GM23248 (cell line): ENCODE measurements at regions not wholly inside any gene's neighbourhood (a gene's known extent, or its start where the extent isn't known, plus 50 kb on each side); places are given as distances from the start of the nearest gene placed in this dataset.
A peak's percentile ranks its signal among the peaks of the same experiment; 100 is the strongest.

Experiments
- DNase-seq: peaks from one replicate; pipeline ENCODE4 v3.0.0-alpha.2; 2015
- H2AFZ ChIP-seq: fragments of 200-600 bp; sonication (generic); 2 replicates; pipeline ENCODE4 v1.6.1; 2016; ENCODE audit warnings: antibody characterized with exemption
- H3F3A ChIP-seq: fragments of 200-600 bp; sonication (generic); 2 replicates; pipeline ENCODE4 v1.6.1; 2016; ENCODE audit warnings: mild to moderate bottlenecking, antibody characterized with exemption, mixed run types; ENCODE audit not compliant: insufficient read depth
- H3K27ac ChIP-seq: fragments of 200-600 bp; sonication (generic); 2 replicates; pipeline ENCODE4 v1.5.1; 2016; ENCODE audit warnings: mild to moderate bottlenecking
- H3K27me3 ChIP-seq: fragments of 200-600 bp; sonication (generic); replicated peaks from 2 replicates; pipeline ENCODE4 v1.6.1; 2016; ENCODE audit warnings: mild to moderate bottlenecking; ENCODE audit not compliant: insufficient read depth
- H3K36me3 ChIP-seq: fragments of 200-600 bp; sonication (generic); 2 replicates; pipeline ENCODE4 v1.6.1; 2016; ENCODE audit warnings: low read depth, mild to moderate bottlenecking
- H3K4me1 ChIP-seq: fragments of 200-600 bp; sonication (generic); 2 replicates; pipeline ENCODE4 v1.6.1; 2016; ENCODE audit warnings: mild to moderate bottlenecking; ENCODE audit not compliant: insufficient read depth
- H3K4me2 ChIP-seq: fragments of 200-600 bp; sonication (generic); one replicate; pipeline ENCODE4 v1.6.1; 2016; ENCODE audit warnings: mild to moderate bottlenecking; ENCODE audit not compliant: unreplicated experiment
- H3K4me3 ChIP-seq: fragments of 200-600 bp; sonication (generic); 2 replicates; pipeline ENCODE4 v1.5.1; 2016; ENCODE audit warnings: mild to moderate bottlenecking
- H3K79me2 ChIP-seq: fragments of 200-600 bp; sonication (generic); 2 replicates; pipeline ENCODE4 v1.6.1; 2016; ENCODE audit warnings: mild to moderate bottlenecking; ENCODE audit not compliant: insufficient read depth
- H3K9ac ChIP-seq: fragments of 200-600 bp; sonication (generic); 2 replicates; pipeline ENCODE4 v1.6.1; 2016; ENCODE audit warnings: mild to moderate bottlenecking
- H3K9me2 ChIP-seq: fragments of 200-600 bp; sonication (generic); 2 replicates; pipeline ENCODE4 v1.6.1; 2016; ENCODE audit warnings: mixed run types, mild to moderate bottlenecking, moderate library complexity; ENCODE audit not compliant: insufficient read depth
- H3K9me3 ChIP-seq: fragments of 200-600 bp; sonication (generic); one replicate; pipeline ENCODE4 v1.6.1; 2017; ENCODE audit warnings: low read depth
- H4K20me1 ChIP-seq: fragments of 200-600 bp; sonication (generic); 2 replicates; pipeline ENCODE4 v1.6.0; 2016; ENCODE audit not compliant: insufficient read depth
- EZH2 ChIP-seq: fragments of 200-600 bp; sonication (generic); IDR thresholded peaks from 2 replicates; pipeline ENCODE4 v1.6.1; 2018; ENCODE audit warnings: antibody characterized with exemption, mild to moderate bottlenecking; ENCODE audit not compliant: insufficient read depth, poor library complexity, severe bottlenecking
- EZH2phosphoT487 ChIP-seq: fragments of 200-600 bp; sonication (generic); IDR thresholded peaks from 2 replicates; pipeline ENCODE4 v1.6.1; 2018; ENCODE audit warnings: antibody characterized with exemption, moderate library complexity, mild to moderate bottlenecking, low read depth; ENCODE audit not compliant: insufficient read depth
- WGBS, 2 experiments: methylation state at CpG; one replicate each; pipeline ENCODE4 v1.1.6; 2015 to 2017; ENCODE audit warnings: low lambda C conversion rate in 2 of 2, low coverage in 1 of 2; ENCODE audit errors: missing lambda C conversion rate in 2 of 2; 5-methylcytosine and 5-hydroxymethylcytosine counted together
- in situ Hi-C: fragments of 300-500 bp; cut with MboI; formaldehyde crosslinking; loops from 2 replicates; pipeline ENCODE4 v1.15.0; 2020

GRCh38 chr2:147712051-147712450, 132.8 kb upstream of the ACVR2A start:
- TF ChIP-seq EZH2 (no peak), EZH2phosphoT487 (no peak)
- no peak for DNase-seq
- Histone ChIP-seq H3K9me2 (no peaks in the 10 kb centered on the region), H4K20me1 (no peaks in the 10 kb centered on the region), H3F3A (peaks cover 7% of the 10 kb centered on the region; the same call in 1 of the 2 replicates), H3K9me3 (no peaks in the 10 kb centered on the region), H3K4me2 (no peak overlapping the region), H3K4me3 (no peak overlapping the region), H3K4me1 (peaks cover 28% of the 10 kb centered on the region), H3K27ac (no peak overlapping the region), H3K79me2 (no peaks in the 10 kb centered on the region), H2AFZ (no peak overlapping the region), H3K27me3 (no peaks in the 10 kb centered on the region), H3K36me3 (no peaks in the 10 kb centered on the region), H3K9ac (no peak overlapping the region)
- in situ Hi-C loops: no loop called here
- 27 to 44% methylated on average over 2 of the region's 2 CpGs for WGBS, 2 experiments

- Histone ChIP-seq H4K20me1 (no peaks in the 10 kb centered on the region), H3K4me1 (peaks cover 24% of the 10 kb centered on the region), H2AFZ (no peak overlapping the region), H3K27me3 (no peaks in the 10 kb centered on the region), H3K9me3 (no peaks in the 10 kb centered on the region), H3K9me2 (no peaks in the 10 kb centered on the region), H3K79me2 (no peaks in the 10 kb centered on the region), H3K4me3 (no peak overlapping the region), H3F3A (peaks cover 6% of the 10 kb centered on the region; the same call in 1 of the 2 replicates), H3K9ac (no peak overlapping the region), H3K27ac (no peak overlapping the region), H3K36me3 (no peaks in the 10 kb centered on the region), H3K4me2 (no peak overlapping the region)
- 55 to 59% methylated on average over 4 of the region's 4 CpGs for WGBS, 2 experiments
- in situ Hi-C loops: no loop called here
- peak; percentile 44 for DNase-seq
- TF ChIP-seq EZH2phosphoT487 (no peak), EZH2 (no peak)
Measured at GRCh38 chr2:147711031-147711430, 133.8 kb upstream of the ACVR2A start.

- Histone ChIP-seq H3K4me1 (peaks cover 10% of the 10 kb centered on the region), H3K36me3 (no peaks in the 10 kb centered on the region), H4K20me1 (no peaks in the 10 kb centered on the region), H3K27me3 (no peaks in the 10 kb centered on the region), H3F3A (no peaks in the 10 kb centered on the region), H2AFZ (no peak overlapping the region), H3K9me3 (no peaks in the 10 kb centered on the region), H3K9me2 (no peaks in the 10 kb centered on the region), H3K4me2 (no peak overlapping the region), H3K4me3 (no peak overlapping the region), H3K27ac (no peak overlapping the region), H3K9ac (no peak overlapping the region), H3K79me2 (no peaks in the 10 kb centered on the region)
- TF ChIP-seq EZH2phosphoT487: no peak
- no peak for TF ChIP-seq EZH2
- in situ Hi-C loops: no loop called here
- DNase-seq: no peak
Measured at GRCh38 chr2:147709655-147710054, 135.2 kb upstream of the ACVR2A start.

GRCh38 chr2:147703171-147703570, 141.7 kb upstream of the ACVR2A start:
- no peaks in the 10 kb centered on the region for H3K9me3 ChIP-seq
- H4K20me1 ChIP-seq: no peaks in the 10 kb centered on the region
- TF ChIP-seq EZH2 (no peak), EZH2phosphoT487 (no peak)
- H2AFZ ChIP-seq: no peak overlapping the region
- no peak for DNase-seq
- H3K9me2 ChIP-seq: no peaks in the 10 kb centered on the region
- no peak overlapping the region for H3K4me3 ChIP-seq
- in situ Hi-C loops: no loop called here
- H3F3A ChIP-seq: no peaks in the 10 kb centered on the region
- H3K27me3 ChIP-seq: 0 out of 2 replicates have a peak, but pooled peaks cover 14% of the 10 kb centered on the region
- H3K79me2 ChIP-seq: no peaks in the 10 kb centered on the region
- H3K27ac ChIP-seq: no peak overlapping the region
- no peak overlapping the region for H3K4me2 ChIP-seq
- WGBS, 2 experiments: 39 to 43% methylated on average over 3 of the region's 3 CpGs
- H3K9ac ChIP-seq: no peak overlapping the region
- no peaks in the 10 kb centered on the region for H3K36me3 ChIP-seq
- H3K4me1 ChIP-seq: no peaks in the 10 kb centered on the region

- Histone ChIP-seq H3K9me3 (no peaks in the 10 kb centered on the region), H4K20me1 (no peaks in the 10 kb centered on the region), H3K9me2 (no peaks in the 10 kb centered on the region), H3K79me2 (no peaks in the 10 kb centered on the region), H3K4me2 (no peak overlapping the region), H3K4me1 (no peaks in the 10 kb centered on the region), H2AFZ (no peak overlapping the region), H3K36me3 (no peaks in the 10 kb centered on the region), H3K27ac (no peak overlapping the region), H3K9ac (no peak overlapping the region), H3K27me3 (0 out of 2 replicates have a peak, but pooled peaks cover 14% of the 10 kb centered on the region), H3F3A (no peaks in the 10 kb centered on the region), H3K4me3 (no peak overlapping the region)
- WGBS, 2 experiments: 48 to 58% methylated on average over 2 of the region's 2 CpGs
- DNase-seq: no peak
- in situ Hi-C loops: no loop called here
- TF ChIP-seq EZH2phosphoT487 (no peak), EZH2 (no peak)
Measured at GRCh38 chr2:147698166-147698565, 146.7 kb upstream of the ACVR2A start.
